NCI-H187 treated with DMSO at 0.1 percent for 48 hours (cell line): ENCODE measurements at regions not wholly inside any gene's neighbourhood (a gene's known extent, or its start where the extent isn't known, plus 50 kb on each side); places are given as distances from the start of the nearest gene placed in this dataset.

Experiments
- DNase-seq: peaks from one replicate; lab custom pipeline; 2025; lab: John Stamatoyannopoulos, UW

GRCh38 chr5:136529081-136529480, 163.7 kb upstream of the TRPC7 start:
- DNase-seq, result no peak

- DNase-seq, result no peak
Measured at GRCh38 chr5:136528481-136529030, 163.2 kb upstream of the TRPC7 start.

DNA sequence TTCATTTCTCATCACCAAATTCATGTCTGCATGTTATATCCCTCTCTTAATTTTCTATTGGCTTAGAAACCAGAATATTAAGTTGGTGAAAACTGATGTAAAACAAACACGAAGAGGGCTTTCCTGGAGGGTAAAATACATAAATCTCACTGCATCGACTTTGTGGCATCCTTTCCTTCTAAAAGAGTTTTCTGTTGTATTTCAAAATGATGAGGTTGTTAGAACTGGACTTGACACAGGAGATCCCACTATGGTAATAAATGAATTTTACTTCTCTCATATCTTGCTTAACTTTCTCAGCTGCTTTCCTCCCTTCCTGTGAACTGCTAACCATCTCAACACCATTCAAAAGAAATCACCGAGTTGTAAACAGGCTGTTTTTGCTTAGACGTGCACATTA, 162.0 kb upstream of the TRPC7 start:
- no peak for DNase-seq

- DNase-seq, result no peak
Measured at GRCh38 chr5:136526791-136527190, 161.4 kb upstream of the TRPC7 start.

- DNase-seq, result no peak
Measured at GRCh38 chr5:136526021-136526420, 160.7 kb upstream of the TRPC7 start.

DNA sequence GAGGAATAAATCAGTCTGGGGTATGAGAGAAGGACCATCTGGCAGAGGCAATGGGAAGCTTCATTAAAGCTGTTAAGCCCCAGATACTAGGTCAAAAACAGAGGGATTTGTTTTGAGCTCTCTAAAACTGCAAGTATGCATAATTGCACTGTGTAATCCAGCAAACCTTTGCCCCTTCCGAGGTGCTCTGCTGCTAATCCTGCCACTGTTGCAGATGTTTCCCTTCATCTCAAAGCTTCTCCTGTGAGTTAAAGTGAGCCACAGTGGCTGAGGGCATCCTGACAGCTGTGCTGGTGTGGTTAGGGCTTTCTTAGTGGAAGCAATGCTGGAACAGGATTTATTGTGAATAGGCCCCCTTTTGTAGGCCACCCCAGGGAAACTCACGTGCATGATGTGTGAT, 160.3 kb upstream of the TRPC7 start:
- DNase-seq, result no peak

DNA sequence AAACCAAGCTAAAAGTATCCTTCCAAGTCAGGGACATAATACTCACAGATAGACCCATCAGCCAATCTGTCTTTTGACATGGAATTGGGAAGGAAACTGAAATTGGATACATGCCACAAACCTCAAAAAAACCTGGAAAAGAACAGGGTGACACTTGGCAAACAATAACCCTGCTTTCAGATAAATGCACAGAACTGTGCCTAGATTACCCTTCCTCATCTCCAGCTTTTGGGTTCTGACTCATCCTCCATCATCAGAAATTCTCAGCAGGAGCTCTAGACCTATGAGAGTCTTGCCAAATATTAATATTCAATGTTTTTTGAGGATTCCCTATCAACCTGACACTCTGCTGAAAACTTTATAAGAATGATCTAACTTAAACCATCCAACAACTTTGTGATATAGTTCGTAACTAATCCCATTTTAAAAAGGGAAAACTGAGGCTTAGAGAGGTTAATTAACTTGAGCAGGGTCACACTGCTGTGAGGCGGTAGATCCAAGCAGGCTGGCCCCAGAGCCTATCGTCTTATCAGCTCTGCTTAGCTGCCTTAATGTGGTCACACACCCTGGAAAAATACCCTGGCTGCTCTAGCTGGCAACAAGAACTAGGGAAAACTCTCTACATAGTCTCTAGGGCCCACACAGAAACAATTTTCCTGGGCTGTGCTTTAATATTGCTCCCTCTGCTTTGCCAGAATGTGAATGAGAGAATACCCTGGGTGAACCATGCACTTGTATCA, 157.0 kb upstream of the TRPC7 start:
- DNase-seq, result no peak

DNA sequence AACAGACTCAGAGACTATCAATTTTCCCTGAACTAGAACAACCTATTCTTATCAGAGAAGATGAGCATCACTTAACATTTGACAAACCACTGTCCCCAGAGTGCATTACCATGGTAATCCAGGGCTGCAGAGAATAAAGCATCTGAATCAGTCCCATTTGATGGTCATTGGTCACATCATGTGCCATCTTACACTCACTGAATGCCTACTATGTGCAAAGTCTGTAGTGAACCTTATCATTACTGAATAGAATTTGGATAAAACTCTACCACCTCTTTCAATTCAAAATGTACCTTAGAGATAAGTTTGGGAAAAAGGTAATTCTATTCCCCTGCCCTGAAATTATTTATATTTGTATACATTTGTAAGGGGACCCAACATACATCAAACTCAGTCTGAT, 156.4 kb upstream of the TRPC7 start:
- no peak for DNase-seq

GRCh38 chr5:136518814-136519213, 153.5 kb upstream of the TRPC7 start:
- no peak for DNase-seq

GRCh38 chr5:136518174-136518573, 152.8 kb upstream of the TRPC7 start:
- no peak for DNase-seq

- DNase-seq, result no peak
Measured at GRCh38 chr5:136517755-136518154, 152.4 kb upstream of the TRPC7 start.

DNA sequence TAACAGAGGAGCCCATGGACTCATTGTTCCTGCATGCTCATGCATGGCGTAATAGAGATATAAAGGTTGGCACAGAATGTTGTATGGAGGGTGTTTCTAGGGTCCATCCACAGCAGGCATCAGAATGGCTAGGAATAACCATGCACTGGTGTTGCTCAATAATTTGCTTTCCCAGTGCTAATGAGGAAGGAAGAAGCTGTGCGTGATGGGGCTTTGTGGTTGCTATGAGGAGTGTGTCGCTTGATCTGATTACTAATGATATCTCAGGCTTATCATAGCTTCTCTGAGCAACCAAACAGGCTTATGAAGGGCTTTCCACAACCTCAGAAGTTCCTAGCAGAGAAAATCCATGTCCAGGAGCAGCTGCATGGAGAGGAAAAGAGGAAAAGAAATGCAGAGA, 151.3 kb upstream of the TRPC7 start:
- no peak for DNase-seq

DNA sequence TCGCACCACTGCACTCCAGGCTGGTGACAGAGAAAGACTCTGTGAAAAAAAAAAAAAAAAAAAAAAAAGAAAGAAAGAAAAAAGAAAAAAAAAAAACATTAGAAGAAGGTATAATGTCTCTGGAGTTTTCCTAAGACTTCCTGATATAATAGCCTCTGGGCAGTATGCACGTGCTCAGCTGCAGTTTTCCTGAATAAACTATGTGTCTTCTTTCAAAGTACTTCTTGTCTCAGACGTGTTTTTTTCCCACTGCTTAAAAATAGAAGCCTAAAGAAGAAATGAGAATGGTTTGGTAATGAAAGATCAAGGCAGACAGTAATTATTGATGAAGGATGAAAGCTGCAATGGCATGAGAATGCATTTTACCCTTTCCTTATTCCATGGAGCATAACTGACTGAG, 148.1 kb upstream of the TRPC7 start:
- DNase-seq, result no peak

DNA sequence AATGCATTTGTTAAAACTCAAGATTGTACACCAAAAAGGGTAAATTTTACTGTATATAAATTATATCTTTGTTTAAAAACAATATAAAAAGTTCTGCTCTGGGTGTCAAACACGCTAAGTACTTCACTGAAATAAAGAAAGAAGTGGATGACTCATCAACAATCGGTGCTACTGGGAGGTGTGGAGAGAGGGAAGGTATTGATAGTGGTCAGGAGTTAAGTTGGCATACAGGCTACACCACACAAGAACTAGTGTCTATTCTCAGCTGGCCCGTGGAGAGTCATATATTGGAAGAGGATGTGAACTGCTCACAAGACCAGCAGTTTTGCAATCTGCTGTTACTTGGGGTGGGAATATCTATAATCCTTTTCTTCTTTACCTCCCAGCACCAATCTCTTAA, 145.7 kb upstream of the TRPC7 start:
- DNase-seq, result no peak

GRCh38 chr5:136510481-136510880, 145.1 kb upstream of the TRPC7 start:
- DNase-seq, result no peak

- DNase-seq, result no peak
Measured at GRCh38 chr5:136506131-136506530, 140.8 kb upstream of the TRPC7 start.

DNA sequence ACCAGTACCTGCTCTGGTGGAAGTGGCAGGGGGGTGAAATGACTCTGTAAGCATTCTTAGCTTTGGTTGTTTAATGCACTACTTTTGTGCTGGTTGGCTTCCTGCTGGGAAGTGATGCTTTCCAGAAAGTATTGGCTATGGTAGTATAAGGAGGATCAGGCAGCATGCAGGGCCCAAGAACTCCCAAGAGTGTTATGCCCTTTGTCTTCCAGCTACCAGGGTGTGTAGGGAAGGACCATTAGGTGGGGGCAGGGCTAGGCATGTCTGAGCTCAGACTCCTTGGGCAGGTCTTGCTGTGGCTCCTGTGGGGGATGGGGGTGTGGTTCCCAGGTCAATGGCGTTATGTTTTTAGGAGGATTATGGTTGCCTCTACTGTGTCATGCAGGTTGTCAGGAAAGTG, 135.8 kb upstream of the TRPC7 start:
- DNase-seq, result no peak

GRCh38 chr5:136492587-136492986, 127.2 kb upstream of the TRPC7 start:
- DNase-seq, result no peak

GRCh38 chr5:136491806-136492205, 126.5 kb upstream of the TRPC7 start:
- DNase-seq, result no peak

DNA sequence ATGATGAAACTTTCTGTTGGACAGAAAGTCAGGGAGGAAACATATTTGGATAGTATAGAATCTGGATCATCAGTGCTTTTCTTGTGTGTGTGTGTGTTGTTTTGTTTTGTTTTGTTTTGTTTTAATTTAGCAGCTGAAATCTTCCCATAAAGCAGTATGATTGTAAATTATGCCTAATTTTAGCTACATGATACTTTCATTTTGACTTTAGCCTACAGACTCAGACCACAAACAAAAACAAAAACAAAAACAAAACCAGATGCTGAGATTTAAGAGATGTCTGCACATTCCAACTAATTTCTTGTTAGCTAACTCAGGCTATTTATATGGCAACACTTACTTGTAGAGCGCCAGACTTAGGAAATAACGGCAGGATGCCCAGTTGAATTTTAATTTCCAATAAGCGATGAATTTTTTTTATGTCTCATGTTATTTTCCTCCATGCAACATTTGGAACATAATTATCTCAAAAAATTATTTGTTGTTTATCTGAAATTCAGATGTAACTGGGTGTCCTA, 119.5 kb upstream of the TRPC7 start:
- DNase-seq, result no peak

DNA sequence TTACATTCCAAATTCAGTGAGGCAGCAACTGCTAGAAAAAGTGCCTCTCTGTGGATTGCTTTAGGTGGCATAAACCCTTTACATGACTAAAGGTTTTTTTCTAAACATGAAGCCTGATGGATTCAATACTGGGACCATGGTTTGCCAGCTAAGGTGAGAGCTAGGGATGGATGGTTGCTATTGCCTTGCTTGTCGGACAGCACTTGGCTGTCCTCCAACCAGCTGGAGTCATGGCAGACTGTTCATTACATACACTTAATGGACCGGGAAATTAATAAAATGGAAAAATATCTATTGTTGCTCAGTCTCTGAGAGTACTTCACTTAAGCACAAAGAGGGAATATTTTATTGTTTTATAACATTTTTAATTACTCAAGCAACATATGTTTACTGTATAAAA, 116.9 kb upstream of the TRPC7 start:
- DNase-seq, result no peak

DNA sequence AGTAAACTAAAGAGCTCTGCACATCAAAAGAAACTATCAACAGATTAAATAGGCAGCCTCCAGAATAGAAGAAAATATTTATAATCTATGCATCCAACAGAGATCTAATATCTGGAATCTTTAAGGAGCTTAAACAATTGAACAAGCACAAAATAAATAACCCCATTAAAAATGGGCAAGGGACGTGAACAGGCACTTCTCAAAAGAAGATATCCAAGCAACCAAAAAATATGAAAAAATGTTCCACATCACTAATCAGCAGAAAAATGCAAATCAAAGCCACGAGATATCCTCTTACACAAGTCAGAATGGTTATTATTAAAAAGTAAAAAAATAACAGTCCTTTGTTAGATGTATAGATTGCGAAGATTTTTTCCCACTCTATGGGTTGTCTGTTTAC, 109.1 kb upstream of the TRPC7 start:
- no peak for DNase-seq

GRCh38 chr5:136467632-136468031, 102.3 kb upstream of the TRPC7 start:
- no peak for DNase-seq

- no peak for DNase-seq
Measured at GRCh38 chr5:136466041-136466415, 100.7 kb upstream of the TRPC7 start.
